Sigmoid colon (tissue), 4 donors: ENCODE measurements at regions not wholly inside any gene's neighbourhood (a gene's known extent, or its start where the extent isn't known, plus 50 kb on each side); places are given as distances from the start of the nearest gene placed in this dataset.

ENCODE experiments used
- CTCF ChIP-seq, 4 experiments: fragments of 450-650 bp in 3 of 4; fragments of 200-600 bp in 1 of 4; IDR thresholded peaks; one replicate each; pipeline ENCODE4 v1.5.1; 2016 to 2019; ENCODE audit warnings: antibody characterized with exemption in 4 of 4, mild to moderate bottlenecking in 3 of 4, moderate library complexity in 2 of 4
- EP300 ChIP-seq, 4 donors: sonication (generic); formaldehyde crosslinking; IDR thresholded peaks; one replicate each; pipeline ENCODE4 v1.6.1; 2017; ENCODE audit warnings: antibody characterized with exemption in 4 of 4
- POLR2AphosphoS5 ChIP-seq, 4 donors: sonication (generic); formaldehyde crosslinking; IDR thresholded peaks; one replicate each; pipeline ENCODE4 v1.6.1; 2017; ENCODE audit warnings: antibody characterized with exemption in 4 of 4

GRCh38 chr2:76193089-76193488 lies 482.4 kb upstream of the GCFC2 start:
- no peak for TF ChIP-seq EP300 (IDR thresholded peaks at IDR 0.05)
- no peak for TF ChIP-seq CTCF (IDR thresholded peaks at IDR 0.05)
- TF ChIP-seq POLR2AphosphoS5 (IDR thresholded peaks at IDR 0.05) = no peak
